GM12874 (cell line): ENCODE measurements at regions not wholly inside any gene's neighbourhood (a gene's known extent, or its start where the extent isn't known, plus 50 kb on each side); places are given as distances from the start of the nearest gene placed in this dataset.

ENCODE experiments used
- CTCF ChIP-seq: IDR thresholded peaks from 2 replicates; pipeline ENCODE4 v1.5.1; 2011; ENCODE audit warnings: low read depth, mild to moderate bottlenecking, control low read depth, low read length, moderate library complexity; ENCODE audit not compliant: insufficient read depth

- TF ChIP-seq CTCF: no peak
Measured at GRCh38 chr3:80983753-80984152, 777.7 kb downstream of the GBE1 start.

GRCh38 chr3:80978216-80978969 lies 783.1 kb downstream of the GBE1 start:
- no peak for TF ChIP-seq CTCF

GRCh38 chr3:80970292-80970691 lies 791.2 kb downstream of the GBE1 start:
- TF ChIP-seq CTCF: no peak

- no peak for TF ChIP-seq CTCF
Measured at GRCh38 chr3:80929576-80929975, 831.9 kb downstream of the GBE1 start.

- no peak for TF ChIP-seq CTCF
Measured at GRCh38 chr3:80914854-80915253, 846.6 kb downstream of the GBE1 start.

- no peak for TF ChIP-seq CTCF
Measured at GRCh38 chr3:80898211-80898610, 863.2 kb downstream of the GBE1 start.

- TF ChIP-seq CTCF: no peak
Measured at GRCh38 chr3:80890571-80890970, 870.9 kb downstream of the GBE1 start.
